ENCODE measurements at regions not wholly inside any gene's neighbourhood (a gene's known extent, or its start where the extent isn't known, plus 50 kb on each side); places are given as distances from the start of the nearest gene placed in this dataset.

DNA sequence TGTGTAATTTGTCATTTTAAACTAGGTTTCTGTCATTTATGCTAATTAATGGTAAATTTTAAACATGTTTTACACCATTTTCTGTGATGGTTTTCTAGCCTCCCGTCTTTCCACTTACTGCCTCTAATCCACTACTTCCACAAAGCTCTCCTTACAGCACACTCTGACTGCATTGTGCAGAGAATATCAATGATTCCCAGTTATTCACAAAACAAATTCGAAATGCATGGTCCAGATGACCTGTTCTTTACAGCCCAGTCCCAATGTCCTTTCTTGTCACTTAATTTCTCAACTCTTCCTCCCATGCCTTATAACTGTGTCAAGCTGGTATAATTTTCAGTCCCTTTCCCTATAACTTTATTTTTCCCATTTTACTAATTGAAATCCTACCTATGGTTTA is 770.5 kb downstream of the USP25 start:
- POLR2A ChIA-PET, result no interaction called here
- TF ChIP-seq, protein P1, sequence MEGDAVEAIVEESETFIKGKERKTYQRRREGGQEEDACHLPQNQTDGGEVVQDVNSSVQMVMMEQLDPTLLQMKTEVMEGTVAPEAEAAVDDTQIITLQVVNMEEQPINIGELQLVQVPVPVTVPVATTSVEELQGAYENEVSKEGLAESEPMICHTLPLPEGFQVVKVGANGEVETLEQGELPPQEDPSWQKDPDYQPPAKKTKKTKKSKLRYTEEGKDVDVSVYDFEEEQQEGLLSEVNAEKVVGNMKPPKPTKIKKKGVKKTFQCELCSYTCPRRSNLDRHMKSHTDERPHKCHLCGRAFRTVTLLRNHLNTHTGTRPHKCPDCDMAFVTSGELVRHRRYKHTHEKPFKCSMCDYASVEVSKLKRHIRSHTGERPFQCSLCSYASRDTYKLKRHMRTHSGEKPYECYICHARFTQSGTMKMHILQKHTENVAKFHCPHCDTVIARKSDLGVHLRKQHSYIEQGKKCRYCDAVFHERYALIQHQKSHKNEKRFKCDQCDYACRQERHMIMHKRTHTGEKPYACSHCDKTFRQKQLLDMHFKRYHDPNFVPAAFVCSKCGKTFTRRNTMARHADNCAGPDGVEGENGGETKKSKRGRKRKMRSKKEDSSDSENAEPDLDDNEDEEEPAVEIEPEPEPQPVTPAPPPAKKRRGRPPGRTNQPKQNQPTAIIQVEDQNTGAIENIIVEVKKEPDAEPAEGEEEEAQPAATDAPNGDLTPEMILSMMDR (IDR thresholded peaks at IDR 0.05), result no peak
- Mint-ChIP-seq H3K9me3 (peaks cover 7% of the 10 kb centered on the region), H3K4me1 (ENCODE audit: low read depth) (no peaks in the 10 kb centered on the region), H3K27me3 (no peaks in the 10 kb centered on the region), H3K36me3 (ENCODE audit: low read depth) (no peaks in the 10 kb centered on the region), H3K27ac (no peak overlapping the region), H3K4me3 (no peak overlapping the region)
- CTCF ChIA-PET, result interaction anchor here (1.3 kb wide), 1 partner anchor 23 kb away, joined by 3 read pairs; no protein-coding TSS in a partner anchor
- DNase-seq, result no peak
- ATAC-seq, result no peak
- intact Hi-C loops (cut with micrococcal nuclease), result no loop called here

DNA sequence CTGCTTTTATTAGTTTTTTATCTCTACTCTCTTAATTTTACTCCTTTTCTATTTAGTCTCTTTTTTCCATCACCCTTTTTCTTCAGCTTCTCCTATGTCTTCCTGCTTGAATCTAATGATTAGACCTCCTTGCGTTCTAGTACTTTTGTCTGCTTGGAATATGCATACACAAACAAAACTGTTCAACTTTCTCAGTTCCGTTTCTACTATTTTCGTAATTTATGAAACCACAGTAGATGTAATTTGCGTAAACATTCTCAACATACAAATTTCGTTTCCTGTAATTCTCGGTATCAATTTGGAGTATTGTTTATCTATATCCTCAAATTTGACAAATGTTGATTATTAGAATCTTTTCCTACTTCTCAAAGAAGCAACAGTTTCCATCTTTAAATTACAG is 772.5 kb downstream of the USP25 start:
- no peaks in the 10 kb centered on the region for H3K36me3 Mint-ChIP-seq (ENCODE audit: low read depth)
- no peak overlapping the region for H3K27ac Mint-ChIP-seq
- peaks cover 9% of the 10 kb centered on the region for H3K9me3 Mint-ChIP-seq
- no peaks in the 10 kb centered on the region for H3K4me1 Mint-ChIP-seq (ENCODE audit: low read depth)
- intact Hi-C loops (cut with micrococcal nuclease), result no loop called here
- DNase-seq, result no peak
- CTCF ChIA-PET, result no interaction called here
- no peak for ATAC-seq
- no peak overlapping the region for H3K4me3 Mint-ChIP-seq
- H3K27me3 Mint-ChIP-seq, result no peaks in the 10 kb centered on the region
- POLR2A ChIA-PET, result no interaction called here
- TF ChIP-seq, protein P1 (IDR thresholded peaks at IDR 0.05), result no peak

DNA sequence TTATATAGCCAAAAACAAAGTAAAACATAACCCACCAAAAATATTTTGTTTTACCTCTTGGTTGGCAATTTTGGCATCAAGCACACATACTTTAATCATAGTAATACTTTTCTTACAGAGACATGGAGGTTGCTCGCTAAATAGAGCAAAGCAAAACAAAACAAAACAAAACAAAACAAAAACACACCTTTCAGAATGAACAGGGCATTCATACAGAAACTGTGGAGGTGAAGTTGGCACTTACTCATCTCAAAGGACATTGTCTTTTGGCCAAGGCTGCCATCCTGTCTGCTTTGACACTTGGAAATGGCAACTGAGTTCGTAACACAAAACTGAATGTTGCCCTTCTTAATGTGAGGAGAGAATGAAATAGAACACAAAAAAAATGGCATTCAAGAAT is 773.1 kb downstream of the USP25 start:
- CTCF ChIA-PET, result no interaction called here
- POLR2A ChIA-PET, result no interaction called here
- no peaks in the 10 kb centered on the region for H3K4me1 Mint-ChIP-seq (ENCODE audit: low read depth)
- no peaks in the 10 kb centered on the region for H3K27me3 Mint-ChIP-seq
- H3K36me3 Mint-ChIP-seq (ENCODE audit: low read depth), result no peaks in the 10 kb centered on the region
- TF ChIP-seq, protein P1 (IDR thresholded peaks at IDR 0.05), result no peak
- peaks cover 6% of the 10 kb centered on the region for H3K9me3 Mint-ChIP-seq
- ATAC-seq, result no peak
- no peak overlapping the region for H3K27ac Mint-ChIP-seq
- intact Hi-C loops (cut with micrococcal nuclease), result no loop called here
- no peak overlapping the region for H3K4me3 Mint-ChIP-seq
- DNase-seq, result no peak

DNA sequence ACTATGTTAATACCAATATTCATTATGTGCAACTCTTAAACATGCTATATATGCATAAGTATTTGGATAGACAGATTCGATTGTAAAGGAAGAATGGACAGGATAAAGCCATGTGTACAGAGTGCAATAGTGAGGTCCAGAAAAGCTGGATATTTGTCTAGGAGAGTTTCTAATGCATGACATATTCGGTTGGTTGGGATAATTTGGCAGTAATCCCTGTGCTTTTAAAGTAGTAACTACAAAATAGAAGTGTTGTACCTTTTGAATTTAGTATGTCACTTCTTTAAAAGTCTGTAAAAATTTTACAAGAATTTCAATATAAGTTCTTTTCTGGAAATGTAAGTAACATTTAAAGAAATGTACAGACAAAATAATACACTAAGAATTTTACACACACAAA is 774.5 kb downstream of the USP25 start:
- H3K9me3 Mint-ChIP-seq, result peaks cover 4% of the 10 kb centered on the region
- no peak overlapping the region for H3K4me3 Mint-ChIP-seq
- ATAC-seq, result no peak
- H3K4me1 Mint-ChIP-seq (ENCODE audit: low read depth), result no peaks in the 10 kb centered on the region
- TF ChIP-seq, protein P1 (IDR thresholded peaks at IDR 0.05), result no peak
- POLR2A ChIA-PET, result no interaction called here
- no peaks in the 10 kb centered on the region for H3K27me3 Mint-ChIP-seq
- no peak overlapping the region for H3K27ac Mint-ChIP-seq
- intact Hi-C loops (cut with micrococcal nuclease), result no loop called here
- CTCF ChIA-PET, result no interaction called here
- DNase-seq, result no peak
- H3K36me3 Mint-ChIP-seq (ENCODE audit: low read depth), result no peaks in the 10 kb centered on the region

DNA sequence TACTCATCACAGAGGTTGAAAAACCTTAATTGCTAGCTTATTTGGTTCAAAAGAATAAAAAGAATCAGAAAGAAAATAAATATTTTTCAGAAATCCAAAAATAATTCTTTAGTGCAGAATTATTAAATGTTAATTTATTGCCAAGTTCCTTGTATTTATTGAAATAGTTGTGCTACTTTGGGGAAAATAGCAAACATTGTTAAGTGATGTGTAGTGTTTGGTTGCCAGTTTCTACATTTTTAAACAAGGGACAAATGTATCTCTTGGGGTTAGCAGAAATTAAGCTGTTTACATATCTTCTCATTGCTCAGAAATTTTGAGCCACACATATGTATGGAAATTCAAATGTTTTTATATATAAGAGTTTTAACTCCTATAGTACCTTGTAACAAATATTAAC is 775.0 kb downstream of the USP25 start:
- ChIA-PET POLR2A (no interaction called here), CTCF (no interaction called here)
- no peak for ATAC-seq
- intact Hi-C loops (cut with micrococcal nuclease), result no loop called here
- no peak for DNase-seq
- Mint-ChIP-seq H3K4me3 (no peak overlapping the region), H3K27ac (no peak overlapping the region), H3K27me3 (no peaks in the 10 kb centered on the region), H3K9me3 (peaks cover 4% of the 10 kb centered on the region), H3K4me1 (ENCODE audit: low read depth) (no peaks in the 10 kb centered on the region), H3K36me3 (ENCODE audit: low read depth) (no peaks in the 10 kb centered on the region)
- TF ChIP-seq, protein P1 (IDR thresholded peaks at IDR 0.05), result no peak
